GM03348 (cell line): ENCODE measurements at regions not wholly inside any gene's neighbourhood (a gene's known extent, or its start where the extent isn't known, plus 50 kb on each side); places are given as distances from the start of the nearest gene placed in this dataset.

Experiments used
- DNase-seq: peaks from one replicate; pipeline ENCODE4 v3.0.0; 2012; ENCODE audit warnings: low spot score

DNA sequence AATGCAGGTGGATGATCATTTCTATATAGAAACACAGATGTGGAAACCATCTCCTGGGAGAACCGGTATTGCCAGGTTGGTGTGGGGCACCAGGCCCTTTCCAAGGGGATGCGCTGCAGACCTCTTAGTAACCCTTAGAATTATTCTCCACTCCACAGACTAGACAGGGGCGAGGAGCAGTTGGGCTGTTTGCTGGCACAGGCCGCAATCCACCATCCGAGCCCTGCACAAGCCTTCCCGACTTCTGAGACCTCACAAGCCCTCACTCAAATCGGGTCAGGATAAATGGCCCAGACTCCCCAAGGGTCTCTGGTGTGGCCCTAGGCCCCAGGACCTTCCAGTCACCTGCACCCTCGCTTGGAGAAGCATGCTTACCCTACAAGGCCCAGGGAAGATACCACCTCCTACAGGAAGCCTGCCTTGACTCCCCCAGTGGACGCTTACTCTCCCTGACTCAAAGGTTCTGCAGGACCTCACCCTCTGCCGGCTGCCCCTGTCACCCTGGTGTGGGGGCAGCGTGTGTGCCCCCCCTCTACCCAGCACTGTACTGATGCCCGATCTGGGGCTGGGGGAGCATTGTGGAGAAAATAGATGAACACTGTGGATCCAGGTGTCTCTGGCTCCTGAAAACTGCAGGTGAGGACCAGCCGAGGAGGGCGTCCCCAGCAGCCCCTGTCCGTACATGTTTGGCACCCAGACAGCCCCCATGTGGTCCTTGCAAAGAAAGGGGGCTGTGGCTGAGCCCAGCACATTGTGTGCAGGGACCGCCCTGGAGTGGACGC lies 49.8 kb upstream of the ACSF3 start:
- no peak for DNase-seq
